Tibial nerve (tissue), 4 donors: ENCODE measurements at regions not wholly inside any gene's neighbourhood (a gene's known extent, or its start where the extent isn't known, plus 50 kb on each side); places are given as distances from the start of the nearest gene placed in this dataset.

Experiments
- DNase-seq, 2 donors: peaks; one replicate each; pipeline ENCODE4 v3.0.0-alpha.2; 2019; ENCODE audit warnings: low spot score in 2 of 2
- H3K27ac ChIP-seq, 4 donors: fragments of 200-600 bp; sonication (generic) in 3 of 4; one replicate each; pipeline ENCODE4 v1.5.1; 2017 to 2019; ENCODE audit warnings: mild to moderate bottlenecking in 1 of 4
- H3K27me3 ChIP-seq, 2 donors: fragments of 200-600 bp; sonication (generic) in 1 of 2; one replicate each; pipeline versions ENCODE4 v1.5.1 to v1.6.0; 2017 to 2019
- H3K36me3 ChIP-seq, 3 donors: fragments of 200-600 bp; sonication (generic); one replicate each; pipeline ENCODE4 v1.5.1; 2018 to 2019
- H3K4me1 ChIP-seq, 4 donors: fragments of 200-600 bp; sonication (generic) in 3 of 4; one replicate each; pipeline ENCODE4 v1.5.1; 2017 to 2019
- H3K4me3 ChIP-seq, 4 donors: fragments of 200-600 bp; sonication (generic) in 3 of 4; one replicate each; pipeline ENCODE4 v1.5.1; 2017 to 2019; ENCODE audit warnings: mild to moderate bottlenecking in 1 of 4, moderate library complexity in 1 of 4
- H3K9me3 ChIP-seq, 4 donors: fragments of 200-600 bp; sonication (generic) in 3 of 4; one replicate each; pipeline ENCODE4 v1.5.1; 2017 to 2019
- EP300 ChIP-seq, 2 donors: sonication (generic); formaldehyde crosslinking; IDR thresholded peaks; one replicate each; pipeline ENCODE4 v1.6.1; 2017; ENCODE audit warnings: antibody characterized with exemption in 2 of 2, mild to moderate bottlenecking in 1 of 2
- POLR2A ChIP-seq, 2 donors: fragments of 450-650 bp; IDR thresholded peaks; one replicate each; pipeline ENCODE4 v1.6.1; 2017; ENCODE audit warnings: antibody characterized with exemption in 2 of 2, mild to moderate bottlenecking in 2 of 2, moderate library complexity in 2 of 2
- WGBS, 2 donors: methylation state at CpG; one replicate each; pipeline ENCODE4 v1.1.5; 2018; 5-methylcytosine and 5-hydroxymethylcytosine counted together
- TF ChIP-seq, protein P1 (sequence below), 5 experiments: fragments of 200-600 bp in 3 of 5; fragments of 450-650 bp in 2 of 5; sonication (generic) in 3 of 5; IDR thresholded peaks; one replicate each; pipeline ENCODE4 v1.5.1; 2016 to 2019; ENCODE audit warnings: antibody characterized with exemption in 5 of 5, mild to moderate bottlenecking in 3 of 5, moderate library complexity in 2 of 5

GRCh38 chr7:63024446-63024845 is 974.2 kb upstream of the ZNF722 start:
- WGBS, 2 donors: 70 to 79% methylated on average over 5 of the region's 5 CpGs
- Histone ChIP-seq H3K36me3 (no peaks in the 10 kb centered on the region), H3K27ac (no peak overlapping the region), H3K27me3 (no peaks in the 10 kb centered on the region), H3K4me1 (no peaks in the 10 kb centered on the region), H3K9me3 (peaks cover 0 to 58% (median 0%) of the 10 kb centered on the region in 4 donors), H3K4me3 (no peak overlapping the region)
- no peak for DNase-seq
- no peak for TF ChIP-seq POLR2A (IDR thresholded peaks at IDR 0.05)
- no peak for TF ChIP-seq EP300 (IDR thresholded peaks at IDR 0.05)
- TF ChIP-seq, protein P1, sequence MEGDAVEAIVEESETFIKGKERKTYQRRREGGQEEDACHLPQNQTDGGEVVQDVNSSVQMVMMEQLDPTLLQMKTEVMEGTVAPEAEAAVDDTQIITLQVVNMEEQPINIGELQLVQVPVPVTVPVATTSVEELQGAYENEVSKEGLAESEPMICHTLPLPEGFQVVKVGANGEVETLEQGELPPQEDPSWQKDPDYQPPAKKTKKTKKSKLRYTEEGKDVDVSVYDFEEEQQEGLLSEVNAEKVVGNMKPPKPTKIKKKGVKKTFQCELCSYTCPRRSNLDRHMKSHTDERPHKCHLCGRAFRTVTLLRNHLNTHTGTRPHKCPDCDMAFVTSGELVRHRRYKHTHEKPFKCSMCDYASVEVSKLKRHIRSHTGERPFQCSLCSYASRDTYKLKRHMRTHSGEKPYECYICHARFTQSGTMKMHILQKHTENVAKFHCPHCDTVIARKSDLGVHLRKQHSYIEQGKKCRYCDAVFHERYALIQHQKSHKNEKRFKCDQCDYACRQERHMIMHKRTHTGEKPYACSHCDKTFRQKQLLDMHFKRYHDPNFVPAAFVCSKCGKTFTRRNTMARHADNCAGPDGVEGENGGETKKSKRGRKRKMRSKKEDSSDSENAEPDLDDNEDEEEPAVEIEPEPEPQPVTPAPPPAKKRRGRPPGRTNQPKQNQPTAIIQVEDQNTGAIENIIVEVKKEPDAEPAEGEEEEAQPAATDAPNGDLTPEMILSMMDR (IDR thresholded peaks at IDR 0.05): no peak

- no peaks in the 10 kb centered on the region for H3K27me3 ChIP-seq
- H3K36me3 ChIP-seq: no peaks in the 10 kb centered on the region
- peaks cover 0 to 62% (median 0%) of the 10 kb centered on the region in 4 donors for H3K9me3 ChIP-seq
- 58 to 69% methylated on average over 5 of the region's 5 CpGs for WGBS, 2 donors
- H3K27ac ChIP-seq: no peak overlapping the region
- no peak for DNase-seq
- no peak overlapping the region for H3K4me3 ChIP-seq
- no peak for TF ChIP-seq POLR2A (IDR thresholded peaks at IDR 0.05)
- TF ChIP-seq, protein P1 (IDR thresholded peaks at IDR 0.05): no peak
- TF ChIP-seq EP300 (IDR thresholded peaks at IDR 0.05): no peak
- no peaks in the 10 kb centered on the region for H3K4me1 ChIP-seq
Observed at GRCh38 chr7:63025815-63026214, 972.8 kb upstream of the ZNF722 start.

DNA sequence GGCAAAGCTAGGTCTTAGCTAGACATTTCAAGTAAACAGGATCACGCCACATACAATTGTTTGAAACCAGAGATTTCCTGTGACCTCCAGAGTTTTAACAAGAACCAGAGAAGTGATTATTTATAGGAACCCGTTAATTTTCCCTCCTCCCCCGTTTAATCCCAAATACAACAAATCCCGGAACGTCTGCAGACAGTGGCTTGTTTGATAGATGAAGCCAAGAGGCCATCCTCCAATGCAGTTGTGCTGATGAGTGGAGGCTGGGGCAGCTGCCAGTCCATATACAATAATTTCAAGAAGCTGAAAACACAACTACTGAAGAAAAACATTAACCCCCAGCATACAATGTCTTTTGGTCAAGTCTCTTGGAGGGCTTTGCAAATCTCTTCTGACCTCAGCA is 971.6 kb upstream of the ZNF722 start:
- H3K27me3 ChIP-seq: no peaks in the 10 kb centered on the region
- 77 to 82% methylated on average over 5 of the region's 5 CpGs for WGBS, 2 donors
- TF ChIP-seq EP300 (IDR thresholded peaks at IDR 0.05) (no peak), POLR2A (IDR thresholded peaks at IDR 0.05) (no peak)
- TF ChIP-seq, protein P1 (IDR thresholded peaks at IDR 0.05): no peak
- H3K9me3 ChIP-seq: peaks cover 0 to 71% (median 0%) of the 10 kb centered on the region in 4 donors
- no peaks in the 10 kb centered on the region for H3K4me1 ChIP-seq
- H3K27ac ChIP-seq: no peak overlapping the region
- no peaks in the 10 kb centered on the region for H3K36me3 ChIP-seq
- H3K4me3 ChIP-seq: no peak overlapping the region
- no peak for DNase-seq

DNA sequence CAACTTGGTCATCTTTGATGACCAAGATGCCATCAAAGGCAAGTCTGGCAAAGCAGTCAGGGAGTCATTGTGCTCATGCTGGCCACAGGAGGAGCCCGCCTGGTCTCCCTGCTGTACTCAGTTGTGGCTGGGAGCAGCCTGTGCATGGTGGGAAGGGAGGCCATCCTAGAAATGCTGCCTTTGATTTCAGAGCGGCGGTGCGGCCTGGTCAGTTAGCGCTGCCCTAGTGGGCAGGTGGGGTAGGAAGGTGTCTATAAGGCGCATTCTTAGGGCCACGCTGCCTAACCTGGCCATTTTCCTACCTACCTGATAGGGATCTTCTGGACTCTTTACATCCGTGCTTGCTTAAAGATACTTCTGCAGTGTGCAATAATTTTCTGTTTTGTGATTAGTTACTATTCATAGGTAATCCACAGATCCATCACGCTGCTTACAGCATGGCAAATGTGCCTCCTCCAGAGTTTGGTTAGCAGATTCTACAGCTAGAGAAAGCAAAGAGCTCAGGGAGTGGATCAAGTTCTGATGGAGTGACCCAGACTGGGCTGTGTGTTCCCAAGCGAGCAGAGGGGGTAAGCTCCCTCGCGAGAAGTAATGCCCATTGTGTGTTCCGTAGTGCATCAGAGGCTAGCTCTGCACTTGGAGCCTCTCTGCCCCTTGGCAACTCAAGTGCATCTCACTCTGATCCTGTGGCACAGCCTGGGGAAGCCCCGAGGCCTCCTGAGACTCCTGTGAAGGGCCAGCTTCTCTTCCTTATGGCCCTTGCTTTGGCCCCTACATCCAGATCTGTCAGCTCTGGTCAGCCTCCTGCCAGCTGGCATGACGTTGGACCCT is 970.1 kb upstream of the ZNF722 start:
- Histone ChIP-seq H3K27ac (no peak overlapping the region), H3K4me1 (no peaks in the 10 kb centered on the region), H3K27me3 (no peaks in the 10 kb centered on the region), H3K36me3 (no peaks in the 10 kb centered on the region), H3K9me3 (peaks cover 0 to 74% (median 0%) of the 10 kb centered on the region in 4 donors), H3K4me3 (no peak overlapping the region)
- WGBS, 2 donors: 77 to 79% methylated on average over 15 of the region's 15 CpGs
- TF ChIP-seq EP300 (IDR thresholded peaks at IDR 0.05) (no peak), POLR2A (IDR thresholded peaks at IDR 0.05) (no peak)
- TF ChIP-seq, protein P1 (IDR thresholded peaks at IDR 0.05): no peak
- no peak for DNase-seq

GRCh38 chr7:63029207-63029522 is 969.5 kb upstream of the ZNF722 start:
- 34 to 66% methylated on average over 3 of the region's 3 CpGs for WGBS, 2 donors
- H3K36me3 ChIP-seq: no peaks in the 10 kb centered on the region
- no peak overlapping the region for H3K4me3 ChIP-seq
- no peaks in the 10 kb centered on the region for H3K4me1 ChIP-seq
- TF ChIP-seq POLR2A (IDR thresholded peaks at IDR 0.05) (no peak), EP300 (IDR thresholded peaks at IDR 0.05) (no peak)
- TF ChIP-seq, protein P1 (IDR thresholded peaks at IDR 0.05): no peak
- no peaks in the 10 kb centered on the region for H3K27me3 ChIP-seq
- no peak for DNase-seq
- H3K27ac ChIP-seq: no peak overlapping the region
- H3K9me3 ChIP-seq: peaks cover 0 to 70% (median 0%) of the 10 kb centered on the region in 4 donors
